DMS79 treated with DMSO at 0.1 percent for 48 hours (cell line): ENCODE measurements at regions not wholly inside any gene's neighbourhood (a gene's known extent, or its start where the extent isn't known, plus 50 kb on each side); places are given as distances from the start of the nearest gene placed in this dataset.
A peak's percentile ranks its signal among the peaks of the same experiment; 100 is the strongest.

Experiments
- DNase-seq: peaks from one replicate; lab custom pipeline; 2025; lab: John Stamatoyannopoulos, UW

DNA sequence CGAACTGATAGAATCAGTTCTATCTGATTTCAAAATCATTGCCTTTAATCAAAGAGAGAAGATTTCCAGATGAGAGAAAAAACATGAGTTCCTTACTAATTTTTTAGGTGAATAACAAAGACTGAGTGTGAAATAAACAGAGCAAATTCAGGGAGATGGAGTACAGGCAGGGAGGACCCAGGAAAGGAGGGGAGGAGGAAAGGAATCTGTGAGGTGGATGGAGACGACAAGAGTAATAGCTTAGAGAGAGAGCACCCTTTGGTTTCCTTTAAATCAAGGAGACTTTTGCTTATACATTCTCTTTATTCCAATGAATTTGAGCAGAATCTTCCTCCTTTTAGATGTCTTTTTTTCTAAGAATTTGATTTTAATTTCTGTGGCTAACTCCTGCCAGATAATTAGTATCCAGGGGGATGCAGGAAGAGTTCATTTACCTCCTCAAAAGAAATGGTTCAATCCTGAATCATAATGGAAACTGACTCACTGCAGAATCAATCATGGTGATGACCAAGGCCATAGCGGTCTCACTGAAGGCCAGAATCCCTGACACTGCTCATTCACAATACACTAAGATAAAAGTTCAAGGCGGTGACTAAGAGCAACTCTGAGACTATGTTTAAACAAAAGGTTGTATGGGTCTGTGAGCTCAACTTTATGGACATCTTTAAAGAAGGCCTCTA, 234.0 kb upstream of the ZC3H12C start:
- no peak for DNase-seq

GRCh38 chr11:109862835-109863234, 230.4 kb upstream of the ZC3H12C start:
- no peak for DNase-seq

GRCh38 chr11:109864151-109864661, 229.0 kb upstream of the ZC3H12C start:
- no peak for DNase-seq

DNA sequence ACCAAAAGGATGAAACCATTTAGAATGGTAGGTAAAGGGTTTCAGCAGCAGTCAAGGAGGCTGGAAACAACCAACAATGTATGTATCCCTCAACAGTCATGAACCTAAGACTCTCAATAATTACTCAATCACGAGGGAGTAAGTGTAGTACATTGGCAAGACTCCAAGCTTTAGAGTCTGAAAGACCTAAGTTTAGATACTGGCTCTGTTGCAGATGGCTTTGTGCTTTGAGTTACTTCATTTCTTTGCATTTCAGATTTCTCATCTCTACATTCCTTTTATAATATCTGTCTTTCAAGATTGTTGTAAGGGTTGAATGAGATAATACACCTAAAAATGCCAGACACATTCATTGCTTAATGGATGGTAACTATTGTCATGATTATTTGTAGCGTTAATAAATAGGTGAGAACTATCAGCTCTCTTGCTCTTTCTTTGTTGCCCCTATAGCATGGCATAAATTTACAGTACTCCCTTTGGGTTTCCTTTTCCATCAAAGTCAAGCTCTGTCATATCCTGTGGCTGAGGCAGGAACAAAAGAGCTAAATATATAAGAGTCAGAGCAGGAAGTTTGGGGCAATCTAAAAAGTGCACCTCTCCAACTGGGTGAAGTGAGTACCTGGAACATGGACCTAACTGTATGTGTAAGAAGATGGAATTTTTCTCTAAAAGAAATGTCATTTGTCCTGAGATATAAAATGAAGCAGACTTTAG, 228.2 kb upstream of the ZC3H12C start:
- DNase-seq = peak; percentile 16

DNA sequence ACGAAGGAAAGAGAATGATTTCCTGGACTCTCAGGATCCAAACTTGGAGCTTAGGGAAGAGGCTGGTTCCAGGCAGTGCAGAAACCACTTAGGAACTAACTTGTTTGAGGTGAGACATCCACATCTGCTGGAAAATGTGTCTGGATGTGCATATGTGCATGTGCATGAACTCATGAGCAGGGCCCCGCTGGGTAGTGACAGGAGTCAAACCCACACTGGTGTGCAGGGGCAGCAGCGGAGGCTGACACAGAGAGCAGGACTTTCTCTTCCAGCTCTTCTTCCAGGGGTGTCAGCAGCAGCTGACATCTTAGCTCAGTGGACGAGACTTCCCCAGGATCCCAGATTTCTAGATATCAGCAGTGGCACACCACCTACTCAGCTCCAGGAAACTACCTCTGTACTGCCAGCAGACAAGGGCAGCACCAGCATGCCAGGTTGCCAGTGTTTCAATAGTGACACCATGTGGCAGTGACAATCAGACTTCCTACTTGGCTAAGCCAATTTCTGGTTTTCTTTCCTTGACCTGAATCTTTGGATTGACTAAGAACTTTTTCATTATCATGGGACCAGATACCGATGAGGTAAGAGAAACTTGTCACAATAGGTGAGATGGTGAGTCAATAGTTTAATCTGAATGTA, 227.5 kb upstream of the ZC3H12C start:
- peak; percentile 35 for DNase-seq

- no peak for DNase-seq
These were observed 225.4 kb upstream of the ZC3H12C start for GRCh38 chr11:109867784-109868183.

DNA sequence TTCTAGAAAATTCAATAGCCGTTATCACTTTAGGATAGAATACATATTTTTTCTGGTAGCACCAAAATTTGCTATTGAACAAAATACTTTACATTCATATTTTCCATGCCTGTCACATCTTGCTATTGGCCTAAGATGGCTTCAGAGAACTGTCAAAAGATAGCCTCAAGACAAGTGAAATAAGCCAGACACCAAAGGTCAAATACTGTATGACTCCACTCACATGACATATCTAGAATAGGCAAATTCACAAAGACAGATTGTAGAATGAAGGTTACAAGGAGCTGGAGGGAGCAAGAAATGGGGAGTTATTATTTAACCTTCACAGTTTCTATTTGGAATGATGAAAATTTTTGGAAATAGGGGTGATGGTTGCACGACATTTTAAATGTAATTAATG, 223.7 kb upstream of the ZC3H12C start:
- DNase-seq = no peak

DNA sequence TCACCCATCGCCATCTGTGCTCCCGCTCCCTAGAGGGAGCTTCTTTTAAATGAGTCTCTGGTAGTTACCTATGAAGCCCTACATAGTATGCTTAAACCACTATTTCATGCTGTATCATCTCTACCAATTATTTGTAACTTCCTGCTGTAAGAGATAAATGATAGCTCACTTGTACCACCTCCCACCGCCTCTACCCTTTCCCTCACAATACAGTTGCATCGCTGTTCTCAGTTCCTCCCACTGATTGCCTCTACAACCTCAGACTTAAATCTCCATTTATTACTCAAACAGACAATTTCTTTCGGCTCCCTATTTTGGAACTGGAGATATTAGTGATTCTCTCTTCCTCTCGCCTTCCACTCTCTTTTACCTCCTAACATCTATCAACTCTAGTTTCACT, 222.9 kb upstream of the ZC3H12C start:
- no peak for DNase-seq

DNA sequence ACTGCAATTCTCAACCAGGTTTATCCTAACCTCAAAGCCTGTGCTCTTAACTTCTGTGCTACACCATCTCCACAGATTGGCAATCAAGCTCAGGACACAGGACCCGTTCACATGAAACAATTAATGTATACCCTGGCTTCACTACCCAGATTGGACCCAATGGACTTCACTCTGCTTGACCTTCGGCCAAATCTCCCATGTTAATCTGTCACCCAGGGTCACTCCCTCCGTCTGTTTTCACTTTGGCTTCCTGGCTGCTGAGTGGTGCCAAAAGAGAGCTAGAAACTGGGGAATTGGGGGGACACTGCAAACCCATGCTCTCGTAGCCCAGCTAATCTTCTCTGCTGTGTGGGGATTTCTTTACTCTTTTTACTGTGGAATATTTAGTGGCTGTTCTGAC, 216.1 kb upstream of the ZC3H12C start:
- DNase-seq = no peak

DNA sequence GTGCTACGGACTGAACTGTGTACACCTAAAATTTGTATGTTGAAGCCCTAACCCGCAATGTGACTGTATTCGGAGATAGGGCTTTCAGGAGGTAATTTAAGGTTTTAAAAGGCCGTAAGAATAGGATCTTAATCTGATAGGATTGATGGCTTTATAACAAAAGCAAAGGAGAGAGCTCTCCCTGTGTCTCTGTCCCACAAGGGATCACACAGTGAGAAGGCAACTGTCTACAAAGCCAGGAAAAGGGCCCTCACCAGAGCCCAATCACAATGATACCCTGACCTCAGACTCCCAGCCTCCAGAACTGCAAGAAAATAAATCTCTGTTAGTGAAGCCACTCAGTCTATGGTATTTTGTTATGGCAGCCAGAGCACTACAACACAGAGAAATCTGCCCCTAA, 208.7 kb upstream of the ZC3H12C start:
- DNase-seq = no peak

DNA sequence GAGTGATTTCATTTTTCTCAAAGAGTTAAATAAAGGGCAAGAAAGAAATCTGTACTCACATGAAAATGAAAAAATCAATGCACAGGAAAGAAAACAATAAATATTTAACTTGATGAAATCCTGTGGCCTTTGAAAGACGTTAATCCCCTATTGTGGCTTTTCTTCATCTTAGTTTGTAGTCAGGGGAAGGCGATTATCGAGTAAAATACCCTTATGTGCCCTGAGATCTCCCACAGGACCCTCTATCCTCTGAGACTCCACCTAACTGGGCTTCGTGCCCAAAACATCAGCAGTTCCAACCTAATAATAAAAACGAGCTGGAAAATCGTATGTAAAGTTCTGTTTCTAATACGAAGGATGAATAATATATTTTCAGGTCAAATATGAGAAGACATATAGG, 208.2 kb upstream of the ZC3H12C start:
- no peak for DNase-seq

- peak; percentile 54 for DNase-seq
These were observed 200.8 kb upstream of the ZC3H12C start for GRCh38 chr11:109892321-109892794.

DNA sequence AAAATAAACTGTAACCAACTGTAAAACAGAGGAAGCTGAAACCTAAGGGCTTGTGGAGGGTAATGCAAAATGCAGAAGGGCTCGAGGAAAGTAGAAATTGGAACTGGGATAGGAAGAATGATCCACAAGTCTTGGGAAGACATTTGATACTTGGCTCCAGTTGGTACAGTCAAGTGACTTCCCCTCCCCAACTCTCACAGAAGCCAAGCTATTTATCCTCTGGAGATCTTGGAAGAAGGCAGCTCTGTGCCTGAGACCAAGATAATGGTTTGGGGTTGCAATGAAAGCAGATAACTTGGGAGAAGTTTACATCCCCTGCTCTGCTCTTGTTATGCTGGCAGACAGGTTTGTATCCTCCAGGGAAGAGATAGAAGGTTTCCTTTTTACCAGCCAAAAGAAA, 198.9 kb upstream of the ZC3H12C start:
- no peak for DNase-seq

GRCh38 chr11:109898592-109898991, 194.6 kb upstream of the ZC3H12C start:
- DNase-seq = no peak

- DNase-seq = no peak
These were observed 190.3 kb upstream of the ZC3H12C start for GRCh38 chr11:109902764-109903433.

- no peak for DNase-seq
These were observed 181.7 kb upstream of the ZC3H12C start for GRCh38 chr11:109911488-109911887.

DNA sequence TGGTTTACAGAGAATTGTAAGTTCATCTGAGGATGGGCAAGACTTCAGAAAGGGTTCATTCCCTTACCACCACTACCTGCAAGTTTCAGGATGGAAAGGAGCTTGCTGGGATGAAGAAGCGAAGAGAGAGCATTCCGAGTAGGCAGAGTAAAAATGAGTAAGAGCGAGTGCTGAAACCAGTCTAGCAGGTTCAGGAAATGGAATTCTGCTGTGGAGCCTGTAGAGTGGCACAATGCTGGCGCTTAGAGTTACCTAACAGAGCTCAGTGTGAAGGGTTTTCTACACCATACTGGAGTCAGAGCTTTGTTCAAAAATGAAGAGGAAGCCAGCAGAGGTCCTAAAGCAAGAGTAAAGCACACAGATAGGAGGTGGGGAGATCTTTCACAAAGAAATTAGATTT, 179.2 kb upstream of the ZC3H12C start:
- no peak for DNase-seq

DNA sequence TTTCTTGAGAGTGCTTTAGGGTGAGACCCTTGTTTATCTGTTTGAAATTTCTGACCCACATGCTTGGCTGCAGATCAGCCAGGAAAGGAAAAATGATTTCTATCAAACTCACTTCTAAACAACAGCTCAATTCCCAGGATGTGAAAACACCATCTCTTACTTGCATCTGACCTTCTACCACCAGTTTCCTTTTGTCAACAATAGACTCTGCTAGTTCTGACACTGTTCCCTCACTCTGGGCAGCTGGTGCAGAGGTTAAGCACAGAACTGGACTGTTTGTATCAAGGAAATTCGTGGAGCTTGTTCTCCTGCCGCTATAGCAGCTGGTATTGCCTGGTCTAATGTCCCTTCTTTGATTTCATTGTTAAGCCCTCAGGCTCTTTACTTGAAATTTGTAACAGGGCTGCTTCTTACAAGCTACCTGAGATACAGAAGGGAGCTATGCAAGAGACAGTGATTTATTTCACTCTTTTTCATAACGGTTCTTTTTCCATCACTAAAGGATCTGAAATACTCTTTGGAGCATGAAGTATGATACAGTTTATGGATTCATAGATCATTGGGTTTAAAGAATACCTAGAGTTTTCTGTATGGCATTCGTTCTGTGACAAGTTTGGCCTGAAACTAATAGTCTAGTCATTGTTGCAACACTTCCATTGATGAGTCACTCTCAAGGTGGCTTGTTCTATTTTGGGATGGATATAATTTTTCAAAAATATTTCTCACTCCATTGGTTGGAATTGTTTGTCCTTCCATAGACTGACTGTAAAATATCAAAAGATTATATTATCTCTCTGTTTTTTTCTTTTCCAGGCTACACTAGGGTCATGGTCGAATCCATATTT, 178.2 kb upstream of the ZC3H12C start:
- DNase-seq = no peak

GRCh38 chr11:109926941-109927340, 166.3 kb upstream of the ZC3H12C start:
- DNase-seq = no peak

- no peak for DNase-seq
These were observed 163.9 kb upstream of the ZC3H12C start for GRCh38 chr11:109929308-109929707.

DNA sequence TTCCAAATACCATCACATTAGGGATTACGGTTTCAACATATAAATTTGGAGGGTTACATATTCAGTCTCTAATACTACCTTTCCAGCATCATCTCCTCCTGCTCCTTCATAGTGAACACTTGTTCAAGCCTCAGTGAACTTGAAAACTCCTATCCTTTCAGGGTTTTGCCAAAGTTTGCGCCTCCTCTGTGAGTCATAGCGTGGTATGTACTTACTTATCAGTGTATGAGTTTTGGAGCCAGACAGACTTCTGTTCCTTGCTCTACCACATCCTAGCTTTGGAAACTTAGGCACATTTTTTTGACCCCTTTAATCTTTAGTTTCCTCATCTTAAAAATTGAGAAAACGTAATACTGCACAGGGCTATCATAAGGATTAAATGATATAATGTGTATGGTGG, 160.1 kb upstream of the ZC3H12C start:
- no peak for DNase-seq

DNA sequence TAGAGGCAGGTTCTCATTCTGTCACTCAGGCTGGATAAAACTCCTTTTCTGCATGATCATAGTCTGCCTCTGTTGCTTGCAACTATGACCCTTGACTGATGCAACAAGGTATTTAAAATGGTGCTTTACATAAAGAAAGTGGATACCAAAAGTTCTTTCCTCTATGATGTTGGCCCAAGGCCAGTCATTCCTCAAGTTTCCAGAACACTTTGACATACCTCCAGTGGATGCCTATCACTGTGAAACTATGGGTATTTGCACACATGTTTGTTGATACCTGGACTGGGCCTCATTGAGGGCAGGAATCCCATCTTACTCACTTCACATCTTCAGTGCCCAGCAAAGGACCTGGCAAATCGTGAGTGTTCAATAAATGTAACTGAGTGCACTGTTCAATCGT, 159.0 kb upstream of the ZC3H12C start:
- DNase-seq = no peak
